ENCODE measurements at regions not wholly inside any gene's neighbourhood (a gene's known extent, or its start where the extent isn't known, plus 50 kb on each side); places are given as distances from the start of the nearest gene placed in this dataset.

DNA sequence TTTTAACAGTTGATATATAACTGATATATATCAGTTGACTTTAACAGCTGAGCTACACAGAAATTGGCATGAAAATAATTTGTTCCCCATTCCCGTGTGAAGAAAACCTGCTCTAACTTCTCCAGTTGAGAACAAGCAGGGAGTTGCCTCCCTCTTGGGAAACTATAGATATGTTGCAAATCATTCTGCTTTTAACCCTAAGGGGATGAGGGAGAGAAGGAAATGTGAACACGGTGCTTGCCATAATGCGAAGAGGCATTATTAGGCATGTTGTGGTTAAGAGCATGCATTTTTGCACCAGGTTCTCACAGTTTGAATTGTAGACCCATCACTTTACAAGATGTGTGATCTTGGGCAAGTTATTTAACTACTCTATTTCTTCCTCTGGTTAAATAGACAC lies 453.7 kb downstream of the TENT5A start:
- no peak for TF ChIP-seq POLR2AphosphoS5 (IDR thresholded peaks at IDR 0.05; ENCODE audit: low read depth, low read length)
- TF ChIP-seq, protein P1, sequence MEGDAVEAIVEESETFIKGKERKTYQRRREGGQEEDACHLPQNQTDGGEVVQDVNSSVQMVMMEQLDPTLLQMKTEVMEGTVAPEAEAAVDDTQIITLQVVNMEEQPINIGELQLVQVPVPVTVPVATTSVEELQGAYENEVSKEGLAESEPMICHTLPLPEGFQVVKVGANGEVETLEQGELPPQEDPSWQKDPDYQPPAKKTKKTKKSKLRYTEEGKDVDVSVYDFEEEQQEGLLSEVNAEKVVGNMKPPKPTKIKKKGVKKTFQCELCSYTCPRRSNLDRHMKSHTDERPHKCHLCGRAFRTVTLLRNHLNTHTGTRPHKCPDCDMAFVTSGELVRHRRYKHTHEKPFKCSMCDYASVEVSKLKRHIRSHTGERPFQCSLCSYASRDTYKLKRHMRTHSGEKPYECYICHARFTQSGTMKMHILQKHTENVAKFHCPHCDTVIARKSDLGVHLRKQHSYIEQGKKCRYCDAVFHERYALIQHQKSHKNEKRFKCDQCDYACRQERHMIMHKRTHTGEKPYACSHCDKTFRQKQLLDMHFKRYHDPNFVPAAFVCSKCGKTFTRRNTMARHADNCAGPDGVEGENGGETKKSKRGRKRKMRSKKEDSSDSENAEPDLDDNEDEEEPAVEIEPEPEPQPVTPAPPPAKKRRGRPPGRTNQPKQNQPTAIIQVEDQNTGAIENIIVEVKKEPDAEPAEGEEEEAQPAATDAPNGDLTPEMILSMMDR (IDR thresholded peaks at IDR 0.05): no peak
- TF ChIP-seq, protein P2, sequence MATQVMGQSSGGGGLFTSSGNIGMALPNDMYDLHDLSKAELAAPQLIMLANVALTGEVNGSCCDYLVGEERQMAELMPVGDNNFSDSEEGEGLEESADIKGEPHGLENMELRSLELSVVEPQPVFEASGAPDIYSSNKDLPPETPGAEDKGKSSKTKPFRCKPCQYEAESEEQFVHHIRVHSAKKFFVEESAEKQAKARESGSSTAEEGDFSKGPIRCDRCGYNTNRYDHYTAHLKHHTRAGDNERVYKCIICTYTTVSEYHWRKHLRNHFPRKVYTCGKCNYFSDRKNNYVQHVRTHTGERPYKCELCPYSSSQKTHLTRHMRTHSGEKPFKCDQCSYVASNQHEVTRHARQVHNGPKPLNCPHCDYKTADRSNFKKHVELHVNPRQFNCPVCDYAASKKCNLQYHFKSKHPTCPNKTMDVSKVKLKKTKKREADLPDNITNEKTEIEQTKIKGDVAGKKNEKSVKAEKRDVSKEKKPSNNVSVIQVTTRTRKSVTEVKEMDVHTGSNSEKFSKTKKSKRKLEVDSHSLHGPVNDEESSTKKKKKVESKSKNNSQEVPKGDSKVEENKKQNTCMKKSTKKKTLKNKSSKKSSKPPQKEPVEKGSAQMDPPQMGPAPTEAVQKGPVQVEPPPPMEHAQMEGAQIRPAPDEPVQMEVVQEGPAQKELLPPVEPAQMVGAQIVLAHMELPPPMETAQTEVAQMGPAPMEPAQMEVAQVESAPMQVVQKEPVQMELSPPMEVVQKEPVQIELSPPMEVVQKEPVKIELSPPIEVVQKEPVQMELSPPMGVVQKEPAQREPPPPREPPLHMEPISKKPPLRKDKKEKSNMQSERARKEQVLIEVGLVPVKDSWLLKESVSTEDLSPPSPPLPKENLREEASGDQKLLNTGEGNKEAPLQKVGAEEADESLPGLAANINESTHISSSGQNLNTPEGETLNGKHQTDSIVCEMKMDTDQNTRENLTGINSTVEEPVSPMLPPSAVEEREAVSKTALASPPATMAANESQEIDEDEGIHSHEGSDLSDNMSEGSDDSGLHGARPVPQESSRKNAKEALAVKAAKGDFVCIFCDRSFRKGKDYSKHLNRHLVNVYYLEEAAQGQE (IDR thresholded peaks at IDR 0.05; ENCODE audit: insufficient read depth in 1 of 2, low read depth in 2 of 2, low read length in 1 of 2): no peak
